ENCODE measurements at regions not wholly inside any gene's neighbourhood (a gene's known extent, or its start where the extent isn't known, plus 50 kb on each side); places are given as distances from the start of the nearest gene placed in this dataset.

- H3K79me2 ChIP-seq (ENCODE audit: insufficient read depth, low read length) = no peaks in the 10 kb centered on the region
- no peak overlapping the region for H3K9ac ChIP-seq (ENCODE audit: low read length)
- no peaks in the 10 kb centered on the region for H3K9me3 ChIP-seq (ENCODE audit: insufficient read depth, low read length)
- no peaks in the 10 kb centered on the region for H3K36me3 ChIP-seq (ENCODE audit: low read length)
- H3F3A ChIP-seq (ENCODE audit: insufficient read depth) = no peaks in the 10 kb centered on the region
- no peak for TF ChIP-seq EZH2phosphoT487 (conservative IDR thresholded peaks at IDR 0.05; ENCODE audit: low read length)
- TF ChIP-seq, protein P1, sequence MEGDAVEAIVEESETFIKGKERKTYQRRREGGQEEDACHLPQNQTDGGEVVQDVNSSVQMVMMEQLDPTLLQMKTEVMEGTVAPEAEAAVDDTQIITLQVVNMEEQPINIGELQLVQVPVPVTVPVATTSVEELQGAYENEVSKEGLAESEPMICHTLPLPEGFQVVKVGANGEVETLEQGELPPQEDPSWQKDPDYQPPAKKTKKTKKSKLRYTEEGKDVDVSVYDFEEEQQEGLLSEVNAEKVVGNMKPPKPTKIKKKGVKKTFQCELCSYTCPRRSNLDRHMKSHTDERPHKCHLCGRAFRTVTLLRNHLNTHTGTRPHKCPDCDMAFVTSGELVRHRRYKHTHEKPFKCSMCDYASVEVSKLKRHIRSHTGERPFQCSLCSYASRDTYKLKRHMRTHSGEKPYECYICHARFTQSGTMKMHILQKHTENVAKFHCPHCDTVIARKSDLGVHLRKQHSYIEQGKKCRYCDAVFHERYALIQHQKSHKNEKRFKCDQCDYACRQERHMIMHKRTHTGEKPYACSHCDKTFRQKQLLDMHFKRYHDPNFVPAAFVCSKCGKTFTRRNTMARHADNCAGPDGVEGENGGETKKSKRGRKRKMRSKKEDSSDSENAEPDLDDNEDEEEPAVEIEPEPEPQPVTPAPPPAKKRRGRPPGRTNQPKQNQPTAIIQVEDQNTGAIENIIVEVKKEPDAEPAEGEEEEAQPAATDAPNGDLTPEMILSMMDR (IDR thresholded peaks at IDR 0.05; ENCODE audit: insufficient read depth, low read length, poor library complexity, severe bottlenecking) = no peak
- no peak overlapping the region for H3K27ac ChIP-seq (ENCODE audit: low read depth, low read length)
- no peaks in the 10 kb centered on the region for H3K9me2 ChIP-seq (replicated peaks; ENCODE audit: insufficient read depth, low read length)
- no peak overlapping the region for H3K4me2 ChIP-seq (ENCODE audit: low read depth, low read length, poor library complexity, severe bottlenecking)
- no peaks in the 10 kb centered on the region for H3K27me3 ChIP-seq (ENCODE audit: low read length)
- no peaks in the 10 kb centered on the region for H4K20me1 ChIP-seq (ENCODE audit: low read depth, low read length)
- H2AFZ ChIP-seq (ENCODE audit: low read depth, low read length, severe bottlenecking) = no peak overlapping the region
- no peak overlapping the region for H3K4me3 ChIP-seq (ENCODE audit: insufficient read depth, low read length, poor library complexity, severe bottlenecking)
Measured at GRCh38 chr10:8722835-8723234, 668.3 kb downstream of the GATA3 start.

DNA sequence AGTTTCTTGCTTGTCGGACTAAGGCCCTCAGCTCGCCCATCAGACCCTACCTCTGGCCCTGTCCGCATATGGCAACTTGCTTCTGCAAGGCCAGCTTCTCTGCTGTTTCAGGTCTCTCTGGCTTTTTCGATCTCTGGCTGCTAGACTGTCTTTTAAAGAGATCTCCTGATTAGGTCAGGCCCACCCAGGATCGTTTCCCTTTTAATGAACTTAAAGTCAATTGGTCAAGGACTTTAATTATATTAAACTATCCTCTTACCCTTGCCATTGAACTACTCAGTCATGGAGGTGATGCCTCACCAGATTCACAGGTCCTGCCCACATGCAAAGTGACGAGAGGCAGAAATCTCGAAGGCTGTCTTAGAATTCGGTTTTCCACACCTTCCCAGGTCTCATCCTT, 670.9 kb downstream of the GATA3 start:
- no peaks in the 10 kb centered on the region for H3K9me3 ChIP-seq (ENCODE audit: insufficient read depth, low read length)

DNA sequence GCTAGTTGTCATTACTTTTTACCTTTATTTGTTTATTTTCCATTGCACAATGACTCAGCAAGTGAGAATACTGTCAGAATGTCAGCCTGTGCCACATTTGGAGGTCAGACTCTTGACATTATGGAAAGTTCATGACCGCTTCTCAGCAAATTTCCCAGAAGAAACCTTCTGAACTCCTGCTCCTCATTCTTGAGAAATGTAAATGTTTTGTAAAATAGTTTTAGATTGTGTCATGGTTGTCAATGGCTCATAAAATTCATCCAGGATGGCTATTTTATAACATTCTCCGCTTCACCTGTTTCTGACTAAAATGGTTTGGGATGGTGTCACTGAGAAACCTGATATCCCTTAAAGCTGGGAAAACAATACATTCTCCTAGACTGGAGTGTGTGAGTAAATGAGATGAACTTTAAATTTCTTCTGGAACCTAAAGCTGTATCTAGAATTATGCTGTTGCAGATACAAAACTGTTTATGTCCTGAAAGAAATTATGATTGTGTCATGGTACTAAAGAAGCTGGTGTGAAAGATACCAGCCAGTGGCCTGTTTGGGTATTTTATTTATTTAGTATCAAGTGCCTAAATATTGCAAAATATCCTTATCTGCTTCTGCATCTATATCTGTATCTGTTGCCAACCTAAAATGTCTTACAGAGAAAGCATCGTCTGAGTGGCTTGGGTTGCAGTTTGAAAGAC, 671.7 kb downstream of the GATA3 start:
- Histone ChIP-seq H4K20me1 (ENCODE audit: low read depth, low read length) (no peaks in the 10 kb centered on the region), H3K27ac (ENCODE audit: low read depth, low read length) (no peak overlapping the region), H3K27me3 (ENCODE audit: low read length) (no peaks in the 10 kb centered on the region)

More for the DNA sequence above, 670.9 kb downstream of the GATA3 start:
- H4K20me1 ChIP-seq (ENCODE audit: low read depth, low read length) = no peaks in the 10 kb centered on the region
- no peaks in the 10 kb centered on the region for H3K36me3 ChIP-seq (ENCODE audit: low read length)
- no peak overlapping the region for H3K27ac ChIP-seq (ENCODE audit: low read depth, low read length)
- H3K4me3 ChIP-seq (ENCODE audit: insufficient read depth, low read length, poor library complexity, severe bottlenecking) = no peak overlapping the region
- H3K4me2 ChIP-seq (ENCODE audit: low read depth, low read length, poor library complexity, severe bottlenecking) = no peak overlapping the region
- H2AFZ ChIP-seq (ENCODE audit: low read depth, low read length, severe bottlenecking) = no peak overlapping the region
- TF ChIP-seq, protein P1 (IDR thresholded peaks at IDR 0.05; ENCODE audit: insufficient read depth, low read length, poor library complexity, severe bottlenecking) = no peak
- TF ChIP-seq EZH2phosphoT487 (conservative IDR thresholded peaks at IDR 0.05; ENCODE audit: low read length) = no peak
- no peaks in the 10 kb centered on the region for H3K9me2 ChIP-seq (replicated peaks; ENCODE audit: insufficient read depth, low read length)
- no peaks in the 10 kb centered on the region for H3K79me2 ChIP-seq (ENCODE audit: insufficient read depth, low read length)
- no peaks in the 10 kb centered on the region for H3K27me3 ChIP-seq (ENCODE audit: low read length)
- H3K9ac ChIP-seq (ENCODE audit: low read length) = no peak overlapping the region
- no peaks in the 10 kb centered on the region for H3F3A ChIP-seq (ENCODE audit: insufficient read depth)

More for the DNA sequence above, 671.7 kb downstream of the GATA3 start:
- H3K4me3 ChIP-seq (ENCODE audit: insufficient read depth, low read length, poor library complexity, severe bottlenecking) = no peak overlapping the region
- H3F3A ChIP-seq (ENCODE audit: insufficient read depth) = no peaks in the 10 kb centered on the region
- H3K9ac ChIP-seq (ENCODE audit: low read length) = no peak overlapping the region
- H3K9me2 ChIP-seq (replicated peaks; ENCODE audit: insufficient read depth, low read length) = no peaks in the 10 kb centered on the region
- H3K79me2 ChIP-seq (ENCODE audit: insufficient read depth, low read length) = no peaks in the 10 kb centered on the region
- H3K9me3 ChIP-seq (ENCODE audit: insufficient read depth, low read length) = no peaks in the 10 kb centered on the region
- no peaks in the 10 kb centered on the region for H3K36me3 ChIP-seq (ENCODE audit: low read length)
- H3K4me2 ChIP-seq (ENCODE audit: low read depth, low read length, poor library complexity, severe bottlenecking) = no peak overlapping the region
- H2AFZ ChIP-seq (ENCODE audit: low read depth, low read length, severe bottlenecking) = no peak overlapping the region
- TF ChIP-seq, protein P1 (IDR thresholded peaks at IDR 0.05; ENCODE audit: insufficient read depth, low read length, poor library complexity, severe bottlenecking) = no peak
